Body of pancreas (tissue), 4 donors: ENCODE measurements at regions not wholly inside any gene's neighbourhood (a gene's known extent, or its start where the extent isn't known, plus 50 kb on each side); places are given as distances from the start of the nearest gene placed in this dataset.

Experiments used
- ATAC-seq: fragments of 150-250 bp; one replicate; pipeline ENCODE4 v1.9.1; 2016
- DNase-seq, 4 donors: peaks; one replicate each; pipeline ENCODE4 v3.0.0-alpha.2; 2019
- H3K27ac ChIP-seq, 4 donors: fragments of 200-600 bp; sonication (generic); 1 replicate in 3 of 4; 2 replicates in 1 of 4; pipeline versions ENCODE4 v1.5.1 to v1.6.1; 2016 to 2019; ENCODE audit warnings: mild to moderate bottlenecking in 1 of 4, mixed read lengths in 1 of 4, moderate library complexity in 1 of 4
- H3K27me3 ChIP-seq, 2 donors: fragments of 200-600 bp; sonication (generic); one replicate each; pipeline ENCODE4 v1.6.0; 2016; ENCODE audit warnings: mild to moderate bottlenecking in 1 of 2
- H3K36me3 ChIP-seq, 2 donors: fragments of 200-600 bp; sonication (generic); replicated peaks in 1 of 2; 2 replicates each; pipeline ENCODE4 v1.5.1; 2016; ENCODE audit warnings: low read depth in 2 of 2; ENCODE audit not compliant: insufficient read depth in 1 of 2
- H3K4me1 ChIP-seq: fragments of 200-600 bp; sonication (generic); one replicate; pipeline ENCODE4 v1.6.0; 2016
- H3K4me3 ChIP-seq, 2 donors: fragments of 200-600 bp; sonication (generic); 1 replicate in 1 of 2; 2 replicates in 1 of 2; pipeline ENCODE4 v1.5.1; 2016 to 2019
- H3K9me3 ChIP-seq, 3 donors: fragments of 200-600 bp; sonication (generic); 1 replicate in 2 of 3; 2 replicates in 1 of 3; pipeline ENCODE4 v1.5.1; 2016
- CTCF ChIP-seq, 7 experiments: fragments of 450-650 bp in 4 of 7; fragments of 200-600 bp in 3 of 7; sonication (generic) in 3 of 7; IDR thresholded peaks; one replicate each; pipeline ENCODE4 v1.5.1; 2016 to 2019; ENCODE audit warnings: antibody characterized with exemption in 7 of 7
- POLR2A ChIP-seq, 3 donors: fragments of 450-650 bp; IDR thresholded peaks; one replicate each; pipeline ENCODE4 v1.6.1; 2016; ENCODE audit warnings: antibody characterized with exemption in 3 of 3, mild to moderate bottlenecking in 2 of 3
- WGBS, 2 donors: methylation state at CpG; one replicate each; pipeline ENCODE4 v1.1.5; 2017; 5-methylcytosine and 5-hydroxymethylcytosine counted together
- intact Hi-C: fragments of 100-400 bp; cut with DNase I; formaldehyde crosslinking; loops from one replicate; pipeline ENCODE4 v1.15.1; 2023

GRCh38 chr20:24050119-24050518 lies 61.5 kb upstream of the GGTLC1 start:
- Histone ChIP-seq H3K9me3 (no peaks in the 10 kb centered on the region), H3K36me3 (no peaks in the 10 kb centered on the region), H3K27me3 (no peaks in the 10 kb centered on the region), H3K4me1 (no peaks in the 10 kb centered on the region), H3K27ac (no peak overlapping the region), H3K4me3 (no peak overlapping the region)
- intact Hi-C loops = no loop called here
- no peak for DNase-seq
- no peak for ATAC-seq
- TF ChIP-seq POLR2A (IDR thresholded peaks at IDR 0.05) = no peak
- no peak for TF ChIP-seq CTCF (IDR thresholded peaks at IDR 0.05)
- WGBS, 2 donors = 56 to 69% methylated on average over 2 to 3 of the region's 3 CpGs

- Histone ChIP-seq H3K27me3 (no peaks in the 10 kb centered on the region), H3K36me3 (no peaks in the 10 kb centered on the region), H3K9me3 (no peaks in the 10 kb centered on the region), H3K27ac (no peak overlapping the region), H3K4me1 (no peaks in the 10 kb centered on the region), H3K4me3 (no peak overlapping the region)
- intact Hi-C loops = no loop called here
- TF ChIP-seq CTCF (IDR thresholded peaks at IDR 0.05) = no peak
- TF ChIP-seq POLR2A (IDR thresholded peaks at IDR 0.05) = no peak
- ATAC-seq (no peak), DNase-seq (no peak)
- WGBS, 2 donors = 55 to 60% methylated on average over 2 of the region's 2 CpGs
Measured at GRCh38 chr20:24049081-24049480, 60.5 kb upstream of the GGTLC1 start.

- no peak for TF ChIP-seq POLR2A (IDR thresholded peaks at IDR 0.05)
- no peak for TF ChIP-seq CTCF (IDR thresholded peaks at IDR 0.05)
- Histone ChIP-seq H3K4me1 (no peaks in the 10 kb centered on the region), H3K4me3 (no peak overlapping the region), H3K27me3 (no peaks in the 10 kb centered on the region), H3K36me3 (no peaks in the 10 kb centered on the region), H3K27ac (no peak overlapping the region), H3K9me3 (no peaks in the 10 kb centered on the region)
- DNase-seq (no peak), ATAC-seq (no peak)
- intact Hi-C loops = no loop called here
- WGBS, 2 donors = 29 to 39% methylated on average over 16 of the region's 16 CpGs
Measured at GRCh38 chr20:24048024-24048611, 59.5 kb upstream of the GGTLC1 start.

- Histone ChIP-seq H3K9me3 (no peaks in the 10 kb centered on the region), H3K36me3 (no peaks in the 10 kb centered on the region), H3K4me3 (no peak overlapping the region), H3K4me1 (no peaks in the 10 kb centered on the region), H3K27me3 (no peaks in the 10 kb centered on the region), H3K27ac (no peak overlapping the region)
- DNase-seq (no peak), ATAC-seq (no peak)
- TF ChIP-seq POLR2A (IDR thresholded peaks at IDR 0.05) (no peak), CTCF (IDR thresholded peaks at IDR 0.05) (no peak)
- intact Hi-C loops = no loop called here
- WGBS, 2 donors = 82 to 83% methylated on average over 1 of the region's 1 CpG
Measured at GRCh38 chr20:24046888-24047287, 58.3 kb upstream of the GGTLC1 start.

GRCh38 chr20:24045621-24046318 lies 57.2 kb upstream of the GGTLC1 start:
- no peak for TF ChIP-seq POLR2A (IDR thresholded peaks at IDR 0.05)
- H3K9me3 ChIP-seq = no peaks in the 10 kb centered on the region
- DNase-seq (no peak), ATAC-seq (no peak)
- intact Hi-C loops = no loop called here
- no peaks in the 10 kb centered on the region for H3K27me3 ChIP-seq
- H3K4me3 ChIP-seq = no peak overlapping the region
- 63 to 65% methylated on average over 10 of the region's 10 CpGs for WGBS, 2 donors
- no peaks in the 10 kb centered on the region for H3K36me3 ChIP-seq
- H3K27ac ChIP-seq = no peak overlapping the region
- no peaks in the 10 kb centered on the region for H3K4me1 ChIP-seq
